Pancreas (tissue), 10 donors: ENCODE measurements at regions not wholly inside any gene's neighbourhood (a gene's known extent, or its start where the extent isn't known, plus 50 kb on each side); places are given as distances from the start of the nearest gene placed in this dataset.

Experiments used
- ATAC-seq, 4 donors: fragments of 200-7000 bp; cut with Tn5 transposase; one replicate each; pipeline versions ENCODE4 v1.8.0 to v1.9.1; 2020; ENCODE audit warnings: mild to moderate bottlenecking in 4 of 4, moderate library complexity in 4 of 4
- DNase-seq, 6 donors: peaks; one replicate each; pipeline ENCODE4 v3.0.0-alpha.2; 2020
- FAIRE-seq: peaks from 2 replicates; lab custom pipeline; 2012; peaks lifted over from hg19 to GRCh38; lab: Jason Lieb, UNC
- H3K27ac ChIP-seq, 4 donors: fragments of 200-600 bp; sonication (generic); 1 replicate in 3 of 4; 2 replicates in 1 of 4; pipeline versions ENCODE4 v1.5.0 to v1.8.0; 2020
- H3K27me3 ChIP-seq, 4 donors: fragments of 200-600 bp; one replicate each; pipeline ENCODE4 v1.8.0; 2021
- H3K36me3 ChIP-seq, 3 donors: fragments of 200-600 bp; sonication (generic) in 1 of 3; one replicate each; pipeline versions ENCODE4 v1.5.0 to v1.8.0; 2020 to 2021
- H3K4me1 ChIP-seq, 3 donors: fragments of 200-600 bp; one replicate each; pipeline ENCODE4 v1.8.0; 2021
- H3K4me3 ChIP-seq, 4 donors: fragments of 200-600 bp; sonication (generic) in 2 of 4; one replicate each; pipeline versions ENCODE4 v1.5.0 to v1.8.0; 2020 to 2021
- H3K9me3 ChIP-seq, 4 donors: fragments of 200-600 bp; one replicate each; pipeline ENCODE4 v1.8.0; 2021
- CTCF ChIP-seq, 4 donors: fragments of 200-600 bp; sonication (generic) in 3 of 4; IDR thresholded peaks; one replicate each; pipeline versions ENCODE4 v1.5.0 to v1.8.0; 2021; ENCODE audit warnings: antibody characterized with exemption in 4 of 4
- WGBS, 2 donors: extraction: QIAGEN DNeasy Blood & Tissue Kit; methylation state at CpG; one replicate each; pipeline ENCODE4 v1.1.7; 2013; 5-methylcytosine and 5-hydroxymethylcytosine counted together
- intact Hi-C, 3 donors: fragments of 100-400 bp; cut with DNase I; formaldehyde crosslinking; loops; one replicate each; pipeline versions ENCODE4 v1.11.1 to v1.14.2; 2022
- donor health status: healthy with polysubstance abuse.
- donor health status: DM: no; HTN: no; CAD: no; lungs with moderate emphysema.
- donor health status: DM: no; HTN: no; CAD: no.
- donor health status: control.
- donor health status: control.
- donor health status: Bipolar disorder and iron deficiency.
- donor health status: DM: yes; HTN: yes; CAD: no.
- donor health status: DM: no; HTN: no; CAD: no.
- donor health status: DM: no; HTN: no; CAD: no.
- donor health status: DM: yes; HTN: yes; CAD: no.

DNA sequence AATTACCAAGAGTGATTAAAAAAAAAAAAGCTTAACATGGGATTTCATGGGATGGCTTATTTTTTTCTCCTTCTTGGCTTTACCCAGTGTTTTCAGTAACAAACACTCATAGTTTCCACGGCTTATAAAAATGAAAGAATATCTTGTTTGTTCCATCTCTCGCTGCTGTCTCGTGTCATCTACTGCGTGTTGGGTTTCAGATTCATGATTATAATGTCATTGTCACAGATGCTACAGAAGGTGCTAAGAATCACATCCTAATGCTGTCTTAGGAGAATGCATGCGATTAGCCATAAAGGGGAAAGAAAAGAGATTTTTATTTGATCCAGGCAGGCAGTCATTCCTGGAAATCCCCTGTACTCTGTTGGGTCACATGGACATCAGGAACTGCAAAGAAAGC is 1267.6 kb upstream of the TMEM132C start:
- Histone ChIP-seq H3K9me3 (no peaks in the 10 kb centered on the region), H3K4me3 (no peak overlapping the region), H3K27ac (no peak overlapping the region), H3K27me3 (no peaks in the 10 kb centered on the region), H3K4me1 (no peaks in the 10 kb centered on the region), H3K36me3 (no peaks in the 10 kb centered on the region)
- no peak for FAIRE-seq
- intact Hi-C loops = no loop called here
- TF ChIP-seq CTCF (IDR thresholded peaks at IDR 0.05) = no peak
- no peak for DNase-seq
- no peak for ATAC-seq
- WGBS, 2 donors = 84 to 92% methylated on average over 5 of the region's 5 CpGs

DNA sequence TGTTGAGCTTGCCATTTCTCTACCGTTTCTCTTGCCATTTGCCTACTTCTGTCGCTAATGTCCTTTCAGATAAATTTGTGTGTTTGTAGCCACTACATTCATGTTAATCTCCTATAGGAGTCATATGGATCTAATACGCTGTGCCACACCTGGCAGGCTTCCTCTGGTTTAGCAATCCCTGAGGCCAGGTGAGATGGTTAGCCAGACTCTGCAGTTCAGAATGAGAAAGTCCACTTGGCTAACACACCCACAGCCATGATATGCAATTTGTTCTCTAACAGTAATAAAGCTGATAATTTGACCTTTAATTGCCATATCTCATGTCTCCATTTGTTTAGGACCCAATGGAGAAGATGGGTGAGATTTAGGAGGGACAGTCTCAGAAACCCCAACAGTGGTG is 1261.6 kb upstream of the TMEM132C start:
- ATAC-seq (no peak), DNase-seq (no peak), FAIRE-seq (no peak)
- H3K27me3 ChIP-seq = no peaks in the 10 kb centered on the region
- 83 to 90% methylated on average over 3 of the region's 3 CpGs for WGBS, 2 donors
- intact Hi-C loops = no loop called here
- no peak overlapping the region for H3K4me3 ChIP-seq
- H3K4me1 ChIP-seq = no peaks in the 10 kb centered on the region
- H3K27ac ChIP-seq = no peak overlapping the region
- H3K36me3 ChIP-seq = no peaks in the 10 kb centered on the region
- TF ChIP-seq CTCF (IDR thresholded peaks at IDR 0.05) = no peak
- no peaks in the 10 kb centered on the region for H3K9me3 ChIP-seq

- no peaks in the 10 kb centered on the region for H3K27me3 ChIP-seq
- no peak for FAIRE-seq
- no peaks in the 10 kb centered on the region for H3K36me3 ChIP-seq
- H3K27ac ChIP-seq = no peak overlapping the region
- no peak for ATAC-seq
- no peaks in the 10 kb centered on the region for H3K9me3 ChIP-seq
- intact Hi-C loops = no loop called here
- H3K4me3 ChIP-seq = no peak overlapping the region
- 77 to 79% methylated on average over 9 of the region's 9 CpGs for WGBS, 2 donors
- TF ChIP-seq CTCF (IDR thresholded peaks at IDR 0.05) = no peak
- no peaks in the 10 kb centered on the region for H3K4me1 ChIP-seq
- DNase-seq = no peak
Observed at GRCh38 chr12:127006972-127007371, 1260.0 kb upstream of the TMEM132C start.

GRCh38 chr12:127008755-127009403 is 1258.1 kb upstream of the TMEM132C start:
- ATAC-seq (no peak), FAIRE-seq (no peak), DNase-seq (no peak)
- Histone ChIP-seq H3K4me1 (no peaks in the 10 kb centered on the region), H3K4me3 (no peak overlapping the region), H3K27ac (no peak overlapping the region), H3K27me3 (no peaks in the 10 kb centered on the region), H3K9me3 (no peaks in the 10 kb centered on the region), H3K36me3 (no peaks in the 10 kb centered on the region)
- TF ChIP-seq CTCF (IDR thresholded peaks at IDR 0.05) = no peak
- intact Hi-C loops = no loop called here
- 74 to 86% methylated on average over 10 of the region's 10 CpGs for WGBS, 2 donors

DNA sequence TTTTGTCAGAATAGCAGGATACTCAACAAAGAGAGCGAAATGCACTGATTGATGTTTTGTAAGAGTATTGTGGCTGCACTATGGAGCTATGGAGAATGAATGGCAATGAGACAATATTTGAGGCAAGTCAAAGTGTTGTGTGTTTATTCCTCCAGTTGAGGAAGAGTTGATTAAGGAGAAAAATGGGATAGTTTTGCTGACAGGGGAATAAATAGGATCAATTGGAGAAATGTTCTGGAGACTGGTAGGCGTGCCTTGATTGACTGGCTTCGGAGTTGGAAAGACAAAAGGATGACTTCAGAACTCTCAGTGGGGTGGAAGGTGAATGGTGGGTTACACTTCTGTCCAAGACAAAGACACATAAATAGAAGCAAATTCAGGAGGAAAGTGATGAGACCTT is 1254.9 kb upstream of the TMEM132C start:
- 86% methylated on average over 3 of the region's 3 CpGs for WGBS, 2 donors
- intact Hi-C loops = no loop called here
- Histone ChIP-seq H3K4me3 (no peak overlapping the region), H3K27me3 (no peaks in the 10 kb centered on the region), H3K4me1 (no peaks in the 10 kb centered on the region), H3K27ac (no peak overlapping the region), H3K36me3 (no peaks in the 10 kb centered on the region), H3K9me3 (no peaks in the 10 kb centered on the region)
- ATAC-seq (no peak), DNase-seq (no peak), FAIRE-seq (no peak)
- no peak for TF ChIP-seq CTCF (IDR thresholded peaks at IDR 0.05)
